Smooth muscle cell (in vitro differentiated cells): ENCODE measurements at regions not wholly inside any gene's neighbourhood (a gene's known extent, or its start where the extent isn't known, plus 50 kb on each side); places are given as distances from the start of the nearest gene placed in this dataset.
"Not testable (repeated sequence)": the region's sequence is repeated elsewhere in the genome, so short reads cannot be mapped to it uniquely, and the experiment has no call there.

Experiments
- DNase-seq: peaks from one replicate; lab custom pipeline; 2025; ENCODE audit not compliant: unreplicated experiment; lab: John Stamatoyannopoulos, UW
- H2AFZ ChIP-seq: fragments of 200-600 bp; sonication (generic); 2 replicates; pipeline ENCODE4 v1.6.0; 2016; ENCODE audit warnings: antibody characterized with exemption, low read depth, mild to moderate bottlenecking
- H3F3A ChIP-seq: fragments of 200-600 bp; sonication (generic); 2 replicates; pipeline ENCODE4 v1.6.0; 2017; ENCODE audit warnings: antibody characterized with exemption, low read depth
- H3K27ac ChIP-seq: fragments of 200-600 bp; sonication (generic); 2 replicates; pipeline ENCODE4 v1.5.1; 2016; ENCODE audit warnings: low read depth, mild to moderate bottlenecking
- H3K27me3 ChIP-seq: fragments of 200-600 bp; sonication (generic); 2 replicates; pipeline ENCODE4 v1.6.1; 2016; ENCODE audit warnings: low read depth, mild to moderate bottlenecking
- H3K36me3 ChIP-seq: fragments of 200-600 bp; sonication (generic); 2 replicates; pipeline ENCODE4 v1.5.1; 2016; ENCODE audit warnings: low read depth
- H3K4me1 ChIP-seq: fragments of 200-600 bp; sonication (generic); 2 replicates; pipeline ENCODE4 v1.5.1; 2016; ENCODE audit warnings: low read depth
- H3K4me2 ChIP-seq: fragments of 200-600 bp; sonication (generic); 2 replicates; pipeline ENCODE4 v1.6.0; 2016; ENCODE audit warnings: mild to moderate bottlenecking
- H3K4me3 ChIP-seq: fragments of 200-600 bp; sonication (generic); 2 replicates; pipeline ENCODE4 v1.5.1; 2016; ENCODE audit warnings: mild to moderate bottlenecking
- H3K79me2 ChIP-seq: fragments of 200-600 bp; sonication (generic); 2 replicates; pipeline ENCODE4 v1.6.0; 2016; ENCODE audit warnings: low read depth, mild to moderate bottlenecking
- H3K9ac ChIP-seq: fragments of 200-600 bp; sonication (generic); 2 replicates; pipeline ENCODE4 v1.6.0; 2016; ENCODE audit warnings: low read depth
- H3K9me3 ChIP-seq: fragments of 200-600 bp; sonication (generic); replicated peaks from 2 replicates; pipeline ENCODE4 v1.5.1; 2016; ENCODE audit warnings: low read depth
- H4K20me1 ChIP-seq: fragments of 200-600 bp; sonication (generic); 2 replicates; pipeline ENCODE4 v1.6.0; 2016; ENCODE audit warnings: low read depth
- CTCF ChIP-seq: fragments of 200-600 bp; sonication (generic); IDR thresholded peaks from 2 replicates; pipeline ENCODE4 v1.5.1; 2017; ENCODE audit warnings: borderline replicate concordance, mild to moderate bottlenecking, antibody characterized with exemption; ENCODE audit not compliant: insufficient read depth, poor library complexity, severe bottlenecking
- WGBS: methylation state at CpG from one replicate; pipeline ENCODE4 v1.1.7; 2016; ENCODE audit warnings: low lambda C conversion rate; 5-methylcytosine and 5-hydroxymethylcytosine counted together

- Histone ChIP-seq H3K4me2 (no peak overlapping the region), H3K9ac (no peak overlapping the region), H3K36me3 (no peaks in the 10 kb centered on the region), H3F3A (no peaks in the 10 kb centered on the region), H4K20me1 (no peaks in the 10 kb centered on the region), H2AFZ (no peak overlapping the region), H3K4me3 (no peak overlapping the region), H3K9me3 (no peaks in the 10 kb centered on the region), H3K27ac (no peak overlapping the region), H3K4me1 (no peaks in the 10 kb centered on the region), H3K79me2 (no peaks in the 10 kb centered on the region), H3K27me3 (no peaks in the 10 kb centered on the region)
- no peak for DNase-seq
- TF ChIP-seq CTCF, result no peak
Observed at GRCh38 chr16:64265756-64266155, 856.1 kb downstream of the CDH11 start.

GRCh38 chr16:64260631-64261401, 861.0 kb downstream of the CDH11 start:
- H3K79me2 ChIP-seq, H2AFZ ChIP-seq, H3K27me3 ChIP-seq, H3K36me3 ChIP-seq, H3K4me3 ChIP-seq, H3K27ac ChIP-seq, H3K4me1 ChIP-seq, H3F3A ChIP-seq, DNase-seq, H4K20me1 ChIP-seq, H3K9me3 ChIP-seq, H3K9ac ChIP-seq, H3K4me2 ChIP-seq: not testable (repeated sequence)
- WGBS, result 96% methylated on average over 23 of the region's 23 CpGs

- Histone ChIP-seq H3F3A (no peaks in the 10 kb centered on the region), H2AFZ (no peak overlapping the region), H3K4me2 (no peak overlapping the region), H3K4me3 (no peak overlapping the region), H3K9me3 (no peaks in the 10 kb centered on the region), H3K36me3 (no peaks in the 10 kb centered on the region), H3K9ac (no peak overlapping the region), H3K27ac (no peak overlapping the region), H3K79me2 (no peaks in the 10 kb centered on the region), H3K4me1 (no peaks in the 10 kb centered on the region), H3K27me3 (no peaks in the 10 kb centered on the region), H4K20me1 (no peaks in the 10 kb centered on the region)
- TF ChIP-seq CTCF, result no peak
- WGBS, result 98% methylated on average over 4 of the region's 4 CpGs
- no peak for DNase-seq
Observed at GRCh38 chr16:64254443-64255367, 867.2 kb downstream of the CDH11 start.

- no peak for DNase-seq
Observed at GRCh38 chr16:64253525-64253924, 868.3 kb downstream of the CDH11 start.

More at GRCh38 chr16:64253525-64253924, 868.3 kb downstream of the CDH11 start:
- H3K4me1 ChIP-seq, result no peaks in the 10 kb centered on the region
- no peak overlapping the region for H3K4me2 ChIP-seq
- no peaks in the 10 kb centered on the region for H3K79me2 ChIP-seq
- H3K9ac ChIP-seq, result no peak overlapping the region
- H3F3A ChIP-seq, result no peaks in the 10 kb centered on the region
- H4K20me1 ChIP-seq, result no peaks in the 10 kb centered on the region
- no peaks in the 10 kb centered on the region for H3K36me3 ChIP-seq
- H2AFZ ChIP-seq, result no peak overlapping the region
- no peak for TF ChIP-seq CTCF
- no peaks in the 10 kb centered on the region for H3K27me3 ChIP-seq
- no peaks in the 10 kb centered on the region for H3K9me3 ChIP-seq
- 90% methylated on average over 3 of the region's 3 CpGs for WGBS
- H3K27ac ChIP-seq, result no peak overlapping the region
- H3K4me3 ChIP-seq, result no peak overlapping the region
